Sigmoid colon (tissue), 6 donors: ENCODE measurements at regions not wholly inside any gene's neighbourhood (a gene's known extent, or its start where the extent isn't known, plus 50 kb on each side); places are given as distances from the start of the nearest gene placed in this dataset.
A peak's percentile ranks its signal among the peaks of the same experiment; 100 is the strongest.

Experiments used
- DNase-seq: peaks from one replicate; pipeline ENCODE4 v3.0.0-alpha.2; 2019
- H3K27ac ChIP-seq, 4 donors: fragments of 200-600 bp; sonication (generic); one replicate each; pipeline ENCODE4 v1.5.1; 2016 to 2019; ENCODE audit warnings: mild to moderate bottlenecking in 1 of 4
- H3K27me3 ChIP-seq, 3 donors: fragments of 200-600 bp; sonication (generic); one replicate each; pipeline ENCODE4 v1.5.1; 2019; ENCODE audit warnings: mild to moderate bottlenecking in 1 of 3
- H3K36me3 ChIP-seq, 4 donors: fragments of 200-600 bp; sonication (generic); one replicate each; pipeline ENCODE4 v1.5.1; 2016 to 2019
- H3K4me1 ChIP-seq, 4 donors: fragments of 200-600 bp; sonication (generic); one replicate each; pipeline ENCODE4 v1.5.1; 2017 to 2019
- H3K4me3 ChIP-seq, 4 donors: fragments of 200-600 bp; sonication (generic); one replicate each; pipeline ENCODE4 v1.5.1; 2017 to 2019; ENCODE audit warnings: mild to moderate bottlenecking in 2 of 4, moderate library complexity in 1 of 4
- H3K9me3 ChIP-seq, 4 donors: fragments of 200-600 bp in 3 of 4; sonication (generic) in 3 of 4; one replicate each; pipeline versions ENCODE4 v1.5.1 to v1.6.1; 2013 to 2019
- CTCF ChIP-seq, 4 experiments: fragments of 450-650 bp in 3 of 4; fragments of 200-600 bp in 1 of 4; IDR thresholded peaks; one replicate each; pipeline ENCODE4 v1.5.1; 2016 to 2019; ENCODE audit warnings: antibody characterized with exemption in 4 of 4, mild to moderate bottlenecking in 3 of 4, moderate library complexity in 2 of 4
- EP300 ChIP-seq, 4 donors: sonication (generic); formaldehyde crosslinking; IDR thresholded peaks; one replicate each; pipeline ENCODE4 v1.6.1; 2017; ENCODE audit warnings: antibody characterized with exemption in 4 of 4
- POLR2A ChIP-seq, 2 donors: fragments of 450-650 bp; IDR thresholded peaks; one replicate each; pipeline ENCODE4 v1.6.1; 2016; ENCODE audit warnings: antibody characterized with exemption in 2 of 2, mild to moderate bottlenecking in 2 of 2, moderate library complexity in 2 of 2
- POLR2AphosphoS5 ChIP-seq, 4 donors: sonication (generic); formaldehyde crosslinking; IDR thresholded peaks; one replicate each; pipeline ENCODE4 v1.6.1; 2017; ENCODE audit warnings: antibody characterized with exemption in 4 of 4
- WGBS, 2 donors: extraction: QIAGEN DNeasy Blood & Tissue Kit; methylation state at CpG; one replicate each; pipeline ENCODE4 v1.1.7; 2013; 5-methylcytosine and 5-hydroxymethylcytosine counted together
- intact Hi-C: fragments of 100-400 bp; cut with DNase I; formaldehyde crosslinking; loops from one replicate; pipeline ENCODE4 v1.15.1; 2023
- donor health status: healthy with polysubstance abuse.
- donor health status: healthy.

- peaks cover 0 to 96% (median 95%) of the 10 kb centered on the region in 4 donors for H3K4me1 ChIP-seq
- no peaks in the 10 kb centered on the region for H3K36me3 ChIP-seq
- intact Hi-C loops, result no loop called here
- no peaks in the 10 kb centered on the region for H3K27me3 ChIP-seq
- 91 to 93% methylated on average over 12 of the region's 12 CpGs for WGBS, 2 donors
- DNase-seq, result no peak
- H3K27ac ChIP-seq, result peak overlapping the region; percentile 95 to 99 (median 99)
- TF ChIP-seq POLR2A (IDR thresholded peaks at IDR 0.05) (no peak), CTCF (IDR thresholded peaks at IDR 0.05) (no peak), EP300 (IDR thresholded peaks at IDR 0.05) (no peak), POLR2AphosphoS5 (IDR thresholded peaks at IDR 0.05) (no peak)
- H3K9me3 ChIP-seq, result no peaks in the 10 kb centered on the region
- no peak overlapping the region for H3K4me3 ChIP-seq
These were observed 250.1 kb downstream of the SEC14L1 start for GRCh38 chr17:77390870-77391269.

GRCh38 chr17:77391668-77392375 lies 251.1 kb downstream of the SEC14L1 start:
- Histone ChIP-seq H3K27me3 (no peaks in the 10 kb centered on the region), H3K4me1 (peaks cover 0 to 96% (median 94%) of the 10 kb centered on the region in 4 donors), H3K36me3 (no peaks in the 10 kb centered on the region), H3K27ac (peak overlapping the region; percentile 95 to 99 (median 99)), H3K9me3 (no peaks in the 10 kb centered on the region), H3K4me3 (no peak overlapping the region)
- DNase-seq, result peak; percentile 94
- intact Hi-C loops, result no loop called here
- peak; percentile 49 to 80 (median 70) for TF ChIP-seq POLR2AphosphoS5 (IDR thresholded peaks at IDR 0.05)
- no peak for TF ChIP-seq CTCF (IDR thresholded peaks at IDR 0.05)
- peak in 1 of 2 donors; percentile 30 for TF ChIP-seq POLR2A (IDR thresholded peaks at IDR 0.05)
- peak in 1 of 4 donors; percentile 26 for TF ChIP-seq EP300 (IDR thresholded peaks at IDR 0.05)
- WGBS, 2 donors, result 36 to 53% methylated on average over 7 of the region's 7 CpGs

GRCh38 chr17:77392376-77393273 lies 251.9 kb downstream of the SEC14L1 start:
- Histone ChIP-seq H3K36me3 (no peaks in the 10 kb centered on the region), H3K4me3 (no peak overlapping the region), H3K4me1 (peaks cover 0 to 93% (median 91%) of the 10 kb centered on the region in 4 donors), H3K9me3 (no peaks in the 10 kb centered on the region), H3K27ac (peak overlapping the region; percentile 95 to 99 (median 99)), H3K27me3 (no peaks in the 10 kb centered on the region)
- WGBS, 2 donors, result 11 to 40% methylated on average over 16 of the region's 16 CpGs
- TF ChIP-seq POLR2AphosphoS5 (IDR thresholded peaks at IDR 0.05) (peak in 1 of 4 donors; percentile 13), EP300 (IDR thresholded peaks at IDR 0.05) (no peak), CTCF (IDR thresholded peaks at IDR 0.05) (no peak), POLR2A (IDR thresholded peaks at IDR 0.05) (no peak)
- intact Hi-C loops, result no loop called here
- DNase-seq, result no peak

GRCh38 chr17:77393274-77393600 lies 252.5 kb downstream of the SEC14L1 start:
- no peaks in the 10 kb centered on the region for H3K9me3 ChIP-seq
- peak overlapping the region; percentile 95 to 99 (median 99) for H3K27ac ChIP-seq
- TF ChIP-seq EP300 (IDR thresholded peaks at IDR 0.05), result no peak
- no peak for TF ChIP-seq POLR2AphosphoS5 (IDR thresholded peaks at IDR 0.05)
- TF ChIP-seq POLR2A (IDR thresholded peaks at IDR 0.05), result no peak
- no peak for TF ChIP-seq CTCF (IDR thresholded peaks at IDR 0.05)
- WGBS, 2 donors, result 46 to 84% methylated on average over 5 of the region's 5 CpGs
- H3K4me3 ChIP-seq, result no peak overlapping the region
- H3K4me1 ChIP-seq, result peaks cover 0 to 93% (median 89%) of the 10 kb centered on the region in 4 donors
- intact Hi-C loops, result no loop called here
- no peaks in the 10 kb centered on the region for H3K36me3 ChIP-seq
- H3K27me3 ChIP-seq, result no peaks in the 10 kb centered on the region
- DNase-seq, result no peak
